H7 (cell line): ENCODE measurements at regions not wholly inside any gene's neighbourhood (a gene's known extent, or its start where the extent isn't known, plus 50 kb on each side); places are given as distances from the start of the nearest gene placed in this dataset.

ENCODE experiments used
- DNase-seq: peaks from one replicate; pipeline ENCODE4 v3.0.0; 2012
- H3K27me3 ChIP-seq: 2 replicates; pipeline ENCODE4 v1.6.0; 2011; ENCODE audit warnings: mild to moderate bottlenecking, low read length; ENCODE audit not compliant: control insufficient read depth, insufficient read depth
- H3K36me3 ChIP-seq: replicated peaks from 2 replicates; pipeline ENCODE4 v1.5.1; 2011; ENCODE audit warnings: low read length; ENCODE audit not compliant: control insufficient read depth, insufficient read depth
- H3K4me3 ChIP-seq: 2 replicates; pipeline ENCODE4 v1.5.1; 2011; ENCODE audit warnings: low read depth, mild to moderate bottlenecking, control low read depth, low read length, moderate library complexity; ENCODE audit not compliant: insufficient read depth

DNA sequence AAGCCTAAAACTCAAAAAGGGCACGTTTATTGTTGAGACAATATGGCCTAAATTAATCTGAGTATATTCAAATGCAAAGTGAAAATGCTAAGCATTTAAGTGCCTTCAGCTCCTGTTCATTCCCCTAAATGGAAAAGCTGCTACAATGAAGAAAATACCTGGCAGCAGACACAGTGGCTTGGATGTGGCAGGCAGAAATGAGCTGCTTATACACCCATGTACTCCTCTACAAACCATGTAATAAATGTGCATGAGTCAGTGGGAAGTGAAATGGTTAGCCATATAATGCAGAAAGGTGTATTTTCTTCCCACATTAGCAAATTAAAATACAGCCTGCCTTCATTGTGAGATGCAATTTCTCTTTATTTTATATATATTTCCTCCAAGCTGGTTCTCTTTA, 859.2 kb upstream of the SEMA6A start:
- no peaks in the 10 kb centered on the region for H3K36me3 ChIP-seq
- no peak overlapping the region for H3K4me3 ChIP-seq
- DNase-seq = no peak
- no peaks in the 10 kb centered on the region for H3K27me3 ChIP-seq

DNA sequence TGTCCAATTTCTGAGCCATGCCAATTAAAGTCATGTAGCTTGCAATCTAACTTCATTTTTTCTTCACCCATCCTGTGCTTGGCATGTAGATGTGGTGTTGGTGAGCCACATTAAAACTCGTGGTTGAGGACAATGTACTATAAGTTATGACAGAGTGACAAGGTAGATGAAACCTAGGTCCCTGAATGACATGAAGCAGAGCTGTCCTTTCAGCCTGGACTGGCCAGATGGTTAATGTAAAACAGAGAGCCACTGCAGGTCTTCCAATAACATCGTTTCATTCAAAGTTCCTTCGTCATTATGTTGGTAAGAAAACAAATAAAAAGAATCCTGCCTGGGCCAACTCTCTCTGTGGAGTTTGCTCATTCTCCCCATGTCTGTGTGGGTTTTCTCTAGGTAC, 856.5 kb upstream of the SEMA6A start:
- no peak overlapping the region for H3K4me3 ChIP-seq
- H3K27me3 ChIP-seq = no peaks in the 10 kb centered on the region
- no peaks in the 10 kb centered on the region for H3K36me3 ChIP-seq
- DNase-seq = no peak

DNA sequence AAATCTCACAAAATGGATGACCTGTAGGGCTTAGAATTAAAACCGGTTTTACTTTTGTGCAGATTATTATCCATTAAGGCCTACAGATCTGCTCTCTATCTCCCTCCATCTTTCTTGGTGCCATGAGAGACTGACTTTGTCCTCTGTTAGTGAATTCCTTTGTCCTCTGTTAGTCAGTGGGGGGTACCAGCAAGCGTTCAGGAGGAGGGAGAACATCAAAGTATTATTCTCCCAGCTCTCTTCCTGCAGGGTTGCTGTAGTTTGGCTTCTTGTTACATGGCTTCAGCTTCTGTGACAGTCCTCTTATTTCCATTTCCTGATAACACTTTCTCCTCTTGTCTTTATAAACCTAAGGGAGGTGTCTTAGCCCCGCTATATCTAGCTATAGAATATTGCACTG, 850.5 kb upstream of the SEMA6A start:
- no peaks in the 10 kb centered on the region for H3K36me3 ChIP-seq
- no peaks in the 10 kb centered on the region for H3K27me3 ChIP-seq
- no peak overlapping the region for H3K4me3 ChIP-seq
- DNase-seq = peak; percentile 13

DNA sequence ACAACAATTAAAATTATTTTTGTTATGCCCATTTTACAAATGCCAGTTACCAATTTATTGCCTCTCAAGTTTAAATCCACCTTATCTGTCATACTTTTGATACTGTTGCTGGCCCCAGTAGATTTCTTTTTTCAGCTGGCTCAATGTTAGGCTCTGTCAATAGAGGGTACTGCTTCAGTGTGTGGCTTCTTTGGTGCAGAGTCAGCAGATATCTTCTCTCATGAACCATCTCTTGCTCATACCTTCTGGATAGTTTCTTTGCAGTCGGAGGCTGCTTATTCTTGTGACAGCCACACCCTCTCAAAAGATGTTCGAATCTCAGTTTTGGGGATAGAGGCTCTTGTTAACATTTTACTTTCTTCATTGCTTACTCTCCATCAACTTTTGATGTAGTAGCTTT, 849.9 kb upstream of the SEMA6A start:
- H3K4me3 ChIP-seq = no peak overlapping the region
- no peaks in the 10 kb centered on the region for H3K36me3 ChIP-seq
- no peaks in the 10 kb centered on the region for H3K27me3 ChIP-seq
- DNase-seq = no peak

DNA sequence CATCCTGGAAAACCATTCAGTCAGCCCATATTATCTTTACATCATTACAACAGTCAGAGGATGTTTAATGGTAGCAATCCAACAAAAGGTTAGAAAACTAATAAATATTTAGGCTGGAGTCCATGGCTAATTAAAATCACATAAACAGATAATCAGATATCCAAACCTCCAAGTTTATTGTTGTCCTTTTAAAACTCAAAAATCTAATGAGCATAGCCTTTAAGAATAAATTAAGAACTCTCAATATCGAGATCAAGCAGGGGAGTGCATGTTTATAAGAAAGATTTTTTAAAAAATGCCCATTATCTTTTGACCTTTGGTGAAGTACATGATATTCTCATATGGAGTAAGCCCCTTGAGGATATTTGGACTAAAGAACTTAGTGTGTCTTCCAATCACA, 842.9 kb upstream of the SEMA6A start:
- no peak for DNase-seq
- no peak overlapping the region for H3K4me3 ChIP-seq
- H3K27me3 ChIP-seq = no peaks in the 10 kb centered on the region
- H3K36me3 ChIP-seq = no peaks in the 10 kb centered on the region

DNA sequence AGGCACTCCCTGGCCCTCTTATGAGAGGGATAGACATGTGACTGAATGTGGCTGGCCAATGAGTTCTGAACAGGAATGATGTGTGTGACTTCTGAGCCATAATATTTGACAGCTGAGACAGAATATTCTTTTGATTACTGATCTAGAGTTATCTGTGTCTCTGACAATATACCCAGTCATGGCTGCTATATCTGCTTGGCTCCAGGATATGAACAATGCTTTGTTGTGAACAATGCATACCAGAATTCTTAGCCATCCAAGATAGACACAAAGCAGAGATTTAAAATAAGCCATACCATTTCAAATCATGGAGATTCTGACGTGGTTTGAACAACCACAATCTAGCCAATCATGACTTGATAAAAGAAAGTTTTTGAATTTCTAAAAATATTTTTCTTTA, 840.3 kb upstream of the SEMA6A start:
- no peak for DNase-seq
- H3K4me3 ChIP-seq = no peak overlapping the region
- H3K36me3 ChIP-seq = no peaks in the 10 kb centered on the region
- no peaks in the 10 kb centered on the region for H3K27me3 ChIP-seq

DNA sequence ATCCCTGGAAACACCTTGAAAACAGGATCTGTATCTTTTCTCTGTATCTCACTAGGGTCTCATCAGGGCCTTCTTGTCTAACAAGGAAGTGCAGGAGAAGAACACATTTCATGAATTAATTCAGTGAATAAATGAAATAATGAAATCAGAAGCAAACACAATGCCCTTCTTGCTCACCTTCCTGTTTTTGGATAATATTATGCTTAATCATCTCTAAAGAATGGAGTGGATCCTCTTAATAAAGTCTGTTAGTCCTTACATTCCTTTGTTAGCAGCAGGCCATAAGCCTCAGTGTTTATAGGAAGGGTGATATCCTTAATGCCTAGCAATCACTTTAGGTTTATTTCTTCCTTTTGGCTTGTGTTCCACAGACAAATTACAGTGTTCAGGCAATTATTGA, 837.1 kb upstream of the SEMA6A start:
- DNase-seq = no peak
- H3K36me3 ChIP-seq = no peaks in the 10 kb centered on the region
- H3K27me3 ChIP-seq = no peaks in the 10 kb centered on the region
- no peak overlapping the region for H3K4me3 ChIP-seq

DNA sequence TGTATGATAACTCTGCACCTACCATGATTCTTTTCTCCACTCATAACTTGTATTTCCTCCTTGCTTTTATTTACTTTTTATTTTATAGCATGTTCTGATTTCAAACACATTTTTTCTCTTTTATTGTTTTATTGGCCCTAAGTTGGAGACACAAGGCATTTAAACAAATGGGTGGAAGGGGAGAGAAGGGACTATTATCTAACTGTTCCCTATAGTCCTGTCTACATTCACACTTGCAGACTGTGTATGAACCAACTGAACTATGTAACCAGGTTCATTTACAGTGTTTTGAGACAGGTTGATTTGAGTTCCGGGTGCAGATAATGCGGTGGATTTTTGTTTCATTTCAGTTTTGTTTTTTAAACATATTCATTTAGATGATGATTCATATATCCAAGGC, 830.6 kb upstream of the SEMA6A start:
- Histone ChIP-seq H3K27me3 (no peaks in the 10 kb centered on the region), H3K4me3 (no peak overlapping the region), H3K36me3 (no peaks in the 10 kb centered on the region)
- DNase-seq = no peak

DNA sequence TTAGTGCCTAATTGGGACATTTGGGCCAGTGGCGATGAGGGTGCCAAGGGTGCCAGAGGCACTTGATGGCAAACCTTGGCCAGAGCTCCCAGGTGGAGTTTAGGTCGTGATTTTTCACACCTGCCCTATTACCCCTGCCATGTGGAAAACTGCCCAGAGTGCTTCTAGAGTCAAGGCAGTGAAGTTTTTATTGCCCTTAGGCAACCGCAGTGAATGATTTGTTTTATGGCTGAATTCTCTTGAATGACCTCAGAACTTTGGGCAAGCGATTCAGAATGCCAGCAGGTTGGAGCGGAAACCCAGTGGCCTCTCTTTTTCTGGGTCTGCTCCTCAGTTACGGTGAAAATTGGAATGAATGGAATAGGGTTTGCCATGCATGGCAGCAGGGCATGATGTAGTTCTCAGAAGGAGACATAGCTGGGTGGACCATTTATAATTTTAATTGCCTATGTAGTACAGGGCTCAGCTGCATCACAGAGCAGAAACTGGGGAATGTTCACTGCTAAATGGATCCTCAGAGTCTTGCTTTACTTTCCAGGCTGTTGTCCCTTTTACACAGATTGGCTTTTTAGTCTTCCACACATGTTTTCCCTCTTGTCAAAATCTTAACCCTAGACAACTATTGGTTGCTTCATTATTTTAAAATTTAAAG, 820.0 kb upstream of the SEMA6A start:
- Histone ChIP-seq H3K36me3 (no peaks in the 10 kb centered on the region), H3K4me3 (no peak overlapping the region), H3K27me3 (no peaks in the 10 kb centered on the region)
- no peak for DNase-seq

DNA sequence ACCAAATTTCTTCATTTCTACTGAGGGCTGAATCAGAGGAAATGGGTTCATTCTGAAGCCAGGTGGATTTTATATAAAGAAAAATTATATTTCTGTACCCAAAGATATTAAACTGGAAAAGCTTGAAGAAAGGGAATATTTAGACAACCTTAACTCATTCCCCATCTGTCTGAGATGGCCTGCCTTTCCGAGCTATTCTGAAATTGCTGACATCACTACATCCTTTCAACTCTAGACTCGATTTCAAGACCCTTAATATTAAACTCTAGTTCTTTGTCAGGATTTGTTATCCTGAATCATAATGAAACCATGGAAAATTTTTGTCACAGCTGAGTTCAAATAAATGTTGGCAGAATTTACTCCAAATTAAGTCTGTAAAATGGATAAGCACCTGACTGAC, 818.5 kb upstream of the SEMA6A start:
- H3K36me3 ChIP-seq = no peaks in the 10 kb centered on the region
- no peaks in the 10 kb centered on the region for H3K27me3 ChIP-seq
- DNase-seq = no peak
- H3K4me3 ChIP-seq = no peak overlapping the region

DNA sequence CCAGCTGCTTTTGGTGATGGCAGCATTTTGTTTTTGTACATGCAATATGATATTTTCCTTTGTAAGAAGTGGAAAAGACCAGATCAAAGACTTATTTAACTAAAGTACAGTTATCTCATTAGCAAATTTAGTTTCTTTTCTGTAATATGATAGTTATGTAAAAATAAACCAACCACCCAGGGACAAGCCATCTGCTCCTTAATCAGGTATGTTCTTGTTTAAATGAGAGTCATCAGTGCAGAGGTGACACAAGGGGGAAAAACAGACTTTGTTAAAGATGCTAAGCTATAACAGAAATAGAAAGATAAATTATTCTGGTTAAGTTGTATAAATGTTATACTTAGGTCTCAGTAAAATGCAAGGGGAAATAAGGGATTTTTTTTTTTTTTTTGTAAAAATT, 805.7 kb upstream of the SEMA6A start:
- Histone ChIP-seq H3K27me3 (no peaks in the 10 kb centered on the region), H3K4me3 (no peak overlapping the region), H3K36me3 (no peaks in the 10 kb centered on the region)
- no peak for DNase-seq

DNA sequence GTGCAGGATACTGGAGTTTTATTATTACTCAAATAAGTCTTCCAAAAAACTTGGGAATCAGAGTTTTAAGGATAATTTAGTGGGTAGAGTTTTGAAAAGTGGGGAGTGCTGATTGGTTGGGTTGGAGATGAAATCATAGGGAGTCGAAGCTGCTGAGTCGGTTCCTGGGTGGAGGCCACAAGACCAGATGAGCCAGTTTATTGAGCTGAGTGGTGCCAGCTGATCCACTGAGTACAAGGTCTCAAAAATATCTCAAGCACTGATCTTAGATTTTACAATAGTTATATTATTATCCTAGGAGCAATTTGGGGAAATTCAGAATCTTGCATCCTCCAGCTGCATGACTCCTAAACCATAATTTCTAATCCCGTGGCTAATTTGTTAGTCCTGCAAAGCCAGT, 804.9 kb upstream of the SEMA6A start:
- no peak for DNase-seq
- Histone ChIP-seq H3K36me3 (no peaks in the 10 kb centered on the region), H3K4me3 (no peak overlapping the region), H3K27me3 (no peaks in the 10 kb centered on the region)

DNA sequence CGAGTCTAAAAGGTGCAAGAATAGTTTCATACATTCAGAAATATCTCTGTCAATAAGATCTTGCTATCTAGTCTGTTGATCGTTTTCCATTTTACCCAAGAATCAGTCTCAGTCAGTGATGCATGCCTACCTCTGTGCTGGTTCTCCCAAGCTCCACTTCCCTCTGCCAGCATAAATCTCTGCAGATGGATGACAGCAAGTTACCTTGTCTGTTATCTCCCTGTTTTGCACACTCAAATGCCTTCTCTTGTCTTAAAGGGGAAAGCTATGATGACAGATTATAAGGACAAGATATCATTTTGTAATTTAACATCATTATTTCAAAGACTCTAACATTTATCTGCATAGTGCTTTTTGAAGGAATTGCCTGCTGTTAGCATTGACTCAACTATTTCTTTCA, 802.1 kb upstream of the SEMA6A start:
- Histone ChIP-seq H3K4me3 (no peak overlapping the region), H3K27me3 (no peaks in the 10 kb centered on the region), H3K36me3 (no peaks in the 10 kb centered on the region)
- DNase-seq = no peak

DNA sequence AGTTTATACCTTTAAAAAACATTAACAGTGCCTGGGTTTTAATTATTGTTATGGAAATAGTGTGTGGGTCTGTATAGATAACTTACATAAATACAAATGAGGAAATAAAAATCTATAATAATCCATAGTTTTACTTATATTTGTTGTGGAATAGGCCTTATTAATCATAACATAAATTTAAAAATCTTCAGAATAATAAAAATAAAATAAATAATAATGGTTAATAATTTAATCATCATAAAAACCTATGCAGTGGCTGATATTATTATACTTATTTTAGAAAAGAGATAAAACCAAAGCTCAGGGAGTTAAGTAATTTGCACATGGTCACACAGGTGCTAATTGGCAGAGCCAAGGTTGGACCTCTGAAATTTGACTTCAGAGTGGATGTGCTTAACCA, 785.3 kb upstream of the SEMA6A start:
- Histone ChIP-seq H3K27me3 (no peaks in the 10 kb centered on the region), H3K36me3 (no peaks in the 10 kb centered on the region), H3K4me3 (no peak overlapping the region)
- DNase-seq = no peak

DNA sequence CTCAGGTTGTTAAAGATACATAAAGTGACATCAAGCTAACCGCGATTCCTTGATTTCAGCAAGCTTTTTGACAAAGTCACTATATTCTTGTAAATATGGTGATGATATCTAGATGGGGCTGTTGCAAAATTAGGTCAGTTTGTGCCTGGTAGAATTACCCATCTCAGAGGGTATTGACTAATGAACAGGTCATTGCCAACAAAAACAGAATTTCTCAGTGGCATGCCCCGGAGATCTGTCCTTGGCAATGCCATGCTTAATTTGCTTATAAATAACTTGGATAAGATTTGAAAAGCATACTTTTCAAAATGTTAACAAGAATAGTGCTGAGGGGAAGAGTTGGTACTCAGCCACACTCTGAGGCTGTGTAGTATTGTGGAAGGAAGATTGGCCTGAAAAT, 783.3 kb upstream of the SEMA6A start:
- DNase-seq = no peak
- no peak overlapping the region for H3K4me3 ChIP-seq
- no peaks in the 10 kb centered on the region for H3K27me3 ChIP-seq
- H3K36me3 ChIP-seq = no peaks in the 10 kb centered on the region

DNA sequence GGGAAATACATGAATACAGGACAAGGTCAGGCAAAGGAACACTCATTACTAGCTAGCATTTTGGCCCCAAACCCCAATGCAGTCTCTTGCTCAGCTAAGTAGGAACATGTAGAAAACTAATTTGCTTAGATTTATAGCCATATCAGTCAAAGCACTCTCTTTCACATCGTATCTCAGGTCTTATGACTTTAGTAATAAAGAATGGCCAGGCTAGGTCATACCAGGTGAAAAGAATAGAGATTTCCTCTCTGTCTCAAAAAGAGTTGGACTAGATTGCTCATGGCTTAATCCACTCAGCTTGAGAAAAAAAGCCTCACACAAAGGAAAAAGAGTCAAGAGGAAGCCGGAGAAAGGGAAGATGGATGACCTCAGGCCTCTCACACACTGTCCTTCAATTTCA, 772.7 kb upstream of the SEMA6A start:
- no peak for DNase-seq
- no peaks in the 10 kb centered on the region for H3K27me3 ChIP-seq
- no peak overlapping the region for H3K4me3 ChIP-seq
- no peaks in the 10 kb centered on the region for H3K36me3 ChIP-seq
